ENCODE measurements at regions not wholly inside any gene's neighbourhood (a gene's known extent, or its start where the extent isn't known, plus 50 kb on each side); places are given as distances from the start of the nearest gene placed in this dataset.
"Not testable (repeated sequence)": the region's sequence is repeated elsewhere in the genome, so short reads cannot be mapped to it uniquely, and the experiment has no call there.

DNA sequence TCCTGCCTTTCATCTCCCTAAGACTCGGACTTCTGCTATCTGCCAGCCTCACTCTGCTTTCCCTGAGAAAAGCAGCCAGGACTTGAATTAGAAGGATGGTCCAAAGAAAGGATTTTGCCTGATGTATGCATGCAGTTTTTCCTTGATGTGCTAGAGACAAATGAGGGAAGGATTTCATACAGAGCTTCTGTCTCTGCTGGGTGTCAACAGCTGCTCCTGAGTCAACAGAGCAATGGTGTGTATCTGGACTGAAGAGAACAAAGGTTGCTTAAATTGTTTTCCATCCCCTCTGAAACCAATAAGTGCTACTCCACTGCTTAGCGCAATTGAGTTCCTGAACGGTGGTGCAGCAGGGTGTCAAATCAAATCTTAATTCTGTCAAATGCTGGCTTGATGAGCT lies 680.6 kb upstream of the C16orf82 start:
- no peak for DNase-seq (ENCODE audit: low read depth in 2 of 2)

DNA sequence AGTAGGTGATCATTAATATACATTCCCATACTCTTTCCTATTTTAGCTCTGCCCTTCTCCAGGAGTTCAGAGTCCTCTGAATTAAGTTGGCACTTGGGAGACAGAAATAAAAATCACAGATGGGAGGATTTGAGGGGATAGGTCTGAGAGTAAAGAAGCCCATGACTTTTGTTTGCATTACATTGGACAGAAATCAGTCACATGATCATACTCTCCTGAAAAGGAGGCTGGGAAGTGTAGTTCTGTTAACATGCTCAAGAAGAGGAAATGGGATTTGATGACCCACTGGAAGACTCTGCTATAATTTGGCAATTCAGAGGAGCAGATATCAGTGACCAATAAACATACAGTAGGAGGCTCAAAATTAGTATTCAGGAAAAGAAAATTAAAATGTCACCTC lies 674.9 kb upstream of the C16orf82 start:
- no peak for DNase-seq (ENCODE audit: low read depth in 2 of 2)

GRCh38 chr16:26394409-26394808 lies 672.3 kb upstream of the C16orf82 start:
- no peak for DNase-seq (ENCODE audit: low read depth in 2 of 2)

GRCh38 chr16:26395700-26396099 lies 671.0 kb upstream of the C16orf82 start:
- DNase-seq (ENCODE audit: low read depth in 2 of 2): no peak

- no peak for DNase-seq (ENCODE audit: low read depth in 2 of 2)
These were observed 670.1 kb upstream of the C16orf82 start for GRCh38 chr16:26396511-26397235.

GRCh38 chr16:26413780-26414179 lies 652.9 kb upstream of the C16orf82 start:
- DNase-seq (ENCODE audit: low read depth in 2 of 2): no peak

DNA sequence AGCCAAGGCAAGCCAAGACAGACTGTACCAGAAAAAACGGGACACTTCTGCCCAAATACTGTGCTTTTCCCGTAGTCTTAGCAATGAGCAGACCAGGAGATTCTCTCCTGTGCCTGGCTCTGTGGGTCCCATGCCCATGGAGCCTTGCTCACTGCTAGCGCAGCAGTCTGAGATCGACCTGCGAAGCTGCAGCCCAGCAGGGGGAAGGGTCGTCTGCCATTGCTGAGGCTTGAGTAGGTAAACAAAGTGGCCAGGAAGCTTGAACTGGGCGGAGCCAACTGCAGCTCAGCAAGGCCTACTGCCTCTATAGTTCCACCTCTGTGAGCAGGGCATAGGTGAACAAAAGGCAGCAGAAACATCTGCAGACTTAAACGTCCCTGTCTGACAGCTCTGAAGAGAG lies 647.3 kb upstream of the C16orf82 start:
- not testable (repeated sequence) for DNase-seq (ENCODE audit: low read depth in 2 of 2)

- DNase-seq (ENCODE audit: low read depth in 2 of 2): no peak
These were observed 636.1 kb upstream of the C16orf82 start for GRCh38 chr16:26430618-26431017.

DNA sequence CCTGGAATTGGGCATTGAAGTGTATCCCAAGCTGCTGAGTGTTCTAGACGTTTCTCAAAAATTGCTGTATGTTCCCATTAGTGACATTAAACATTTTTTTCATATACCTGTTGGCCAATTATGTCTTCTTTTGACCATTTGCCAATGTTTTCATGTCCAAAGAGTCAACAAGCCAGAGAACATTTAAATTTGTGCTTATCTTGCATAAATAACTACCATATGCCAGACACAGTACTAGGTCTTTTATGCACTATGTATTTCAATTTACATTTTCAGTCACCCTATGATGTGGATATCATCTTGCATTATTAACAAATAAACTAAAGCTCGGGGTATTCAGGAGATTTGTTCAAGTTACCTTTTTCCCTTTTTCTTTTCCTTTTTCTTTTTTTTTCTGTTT lies 632.9 kb upstream of the C16orf82 start:
- DNase-seq (ENCODE audit: low read depth in 2 of 2): no peak

- no peak for DNase-seq (ENCODE audit: low read depth in 2 of 2)
These were observed 625.5 kb upstream of the C16orf82 start for GRCh38 chr16:26441178-26441577.

DNA sequence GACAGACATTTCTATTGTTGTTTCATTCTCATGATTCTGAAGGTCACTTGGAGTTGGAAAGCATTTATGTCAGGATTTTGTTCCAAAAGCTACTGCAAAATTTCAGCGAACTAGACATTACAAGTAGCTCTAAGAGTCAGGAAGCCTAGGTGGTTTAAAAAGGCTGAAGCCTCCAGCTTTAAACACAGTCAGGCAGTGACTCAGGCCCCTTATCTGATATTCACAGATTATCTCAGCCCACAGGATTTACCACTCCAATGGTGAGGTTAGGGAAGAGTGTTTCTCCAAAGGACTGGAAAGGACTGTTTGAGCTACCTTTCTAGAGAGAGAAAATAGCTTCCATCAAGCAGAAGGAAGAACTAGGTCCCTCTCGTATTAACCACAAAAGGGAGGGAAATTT lies 624.4 kb upstream of the C16orf82 start:
- DNase-seq (ENCODE audit: low read depth in 2 of 2): no peak

DNA sequence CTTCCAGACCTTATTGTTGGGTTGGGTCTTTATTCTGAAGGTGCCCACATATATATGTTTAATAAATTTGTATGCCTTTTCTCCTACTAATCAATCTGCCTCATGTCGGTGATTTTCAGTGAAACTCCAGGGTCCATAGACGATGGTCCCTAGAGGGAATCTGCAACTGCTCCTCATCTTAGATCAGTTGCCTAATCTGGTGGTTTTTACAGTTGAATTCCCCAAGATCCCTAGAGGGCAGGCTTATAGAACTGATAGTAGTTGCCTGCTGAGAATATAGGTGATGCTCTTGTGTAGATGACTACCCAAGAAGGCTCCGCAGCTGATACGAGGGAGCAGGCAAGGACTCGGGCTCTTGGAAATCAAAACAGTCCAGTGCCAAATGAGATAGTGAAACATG lies 619.2 kb upstream of the C16orf82 start:
- DNase-seq (ENCODE audit: low read depth in 2 of 2): no peak

DNA sequence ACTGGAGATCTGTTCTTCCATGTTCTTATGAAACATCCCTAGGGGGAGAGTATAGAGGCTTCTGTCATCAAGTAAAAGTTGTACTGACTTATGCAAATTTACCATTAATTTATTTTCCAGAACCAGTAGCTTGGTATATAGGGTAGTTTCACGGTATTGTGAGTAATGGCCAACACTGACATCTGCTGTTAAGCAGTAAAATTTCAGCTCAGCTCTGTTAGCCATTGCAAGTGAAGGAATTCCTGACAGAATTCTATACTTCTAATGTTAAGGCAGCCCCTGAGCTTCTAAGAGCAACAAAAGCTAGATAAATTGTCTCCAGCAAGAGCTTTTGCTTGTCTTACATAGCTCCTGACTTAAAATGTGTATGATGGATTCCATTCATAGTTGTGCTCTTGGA lies 613.5 kb upstream of the C16orf82 start:
- DNase-seq (ENCODE audit: low read depth in 2 of 2): no peak

- DNase-seq (ENCODE audit: low read depth in 2 of 2): no peak
These were observed 612.6 kb upstream of the C16orf82 start for GRCh38 chr16:26454102-26454501.

- no peak for DNase-seq (ENCODE audit: low read depth in 2 of 2)
These were observed 610.7 kb upstream of the C16orf82 start for GRCh38 chr16:26456074-26456473.

GRCh38 chr16:26457095-26457494 lies 609.6 kb upstream of the C16orf82 start:
- no peak for DNase-seq (ENCODE audit: low read depth in 2 of 2)

- DNase-seq (ENCODE audit: low read depth in 2 of 2): no peak
These were observed 608.8 kb upstream of the C16orf82 start for GRCh38 chr16:26457882-26458281.

DNA sequence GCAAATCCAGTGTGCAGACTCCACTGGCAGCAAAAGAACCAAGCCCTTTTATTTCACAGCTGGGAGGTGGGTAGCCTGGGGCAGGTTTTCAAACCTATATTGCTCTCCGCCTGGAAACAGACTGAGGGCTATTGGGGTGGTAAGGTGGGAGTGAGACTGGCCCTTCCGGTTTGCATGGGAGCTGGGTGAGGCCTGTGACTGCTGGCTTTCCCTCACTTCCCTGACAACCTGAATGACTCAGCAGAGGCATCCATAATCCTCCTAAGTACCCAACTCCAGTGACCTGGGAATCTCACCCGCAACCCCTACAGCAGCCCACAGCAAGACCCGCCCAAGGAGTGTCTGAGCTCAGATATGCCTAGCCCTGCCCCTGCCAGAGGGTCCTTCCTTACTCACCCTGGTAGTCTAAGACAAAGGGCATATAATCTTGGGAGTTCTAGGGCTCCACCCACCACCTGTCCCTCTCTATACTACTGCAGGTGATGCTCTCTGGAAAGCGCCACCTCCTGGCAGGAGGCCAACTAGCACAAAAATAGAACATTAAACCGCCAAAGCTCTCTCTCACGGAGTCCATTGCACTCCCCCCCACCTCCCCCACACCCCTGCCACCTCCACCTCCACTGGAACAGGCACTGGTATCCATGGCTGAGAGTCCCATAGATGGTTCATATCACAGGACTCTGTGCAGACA lies 602.0 kb upstream of the C16orf82 start:
- no peak for DNase-seq (ENCODE audit: low read depth in 2 of 2)

GRCh38 chr16:26474405-26474804 lies 592.3 kb upstream of the C16orf82 start:
- not testable (repeated sequence) for DNase-seq (ENCODE audit: low read depth in 2 of 2)

- DNase-seq (ENCODE audit: low read depth in 2 of 2): no peak
These were observed 591.1 kb upstream of the C16orf82 start for GRCh38 chr16:26475596-26475995.

GRCh38 chr16:26491101-26491670 lies 575.5 kb upstream of the C16orf82 start:
- no peak for DNase-seq (ENCODE audit: low read depth in 2 of 2)

DNA sequence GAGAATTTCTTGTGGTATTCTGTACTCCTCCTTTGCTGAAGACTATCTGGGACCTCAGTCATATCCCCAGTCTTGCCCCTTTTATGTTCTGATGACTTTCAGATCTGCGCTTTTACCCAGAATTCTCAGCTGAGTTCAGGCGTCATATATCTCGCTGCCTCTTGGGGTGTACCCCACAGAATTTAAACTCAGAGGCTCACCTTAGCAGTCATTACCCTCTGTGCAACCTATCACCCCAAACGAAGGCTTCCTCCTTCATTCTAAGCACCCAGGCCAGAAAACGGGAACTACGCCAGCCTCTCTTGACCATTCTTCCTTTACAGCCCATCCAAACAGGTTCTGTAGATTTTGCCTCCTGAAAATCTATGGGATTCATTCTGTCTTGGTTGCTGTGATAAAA lies 574.8 kb upstream of the C16orf82 start:
- no peak for DNase-seq (ENCODE audit: low read depth in 2 of 2)

GRCh38 chr16:26493751-26494150 lies 573.0 kb upstream of the C16orf82 start:
- DNase-seq (ENCODE audit: low read depth in 2 of 2): no peak

Data from stimulated activated CD4-positive, alpha-beta T cell treated with anti-CD3 and anti-CD28 coated beads, Interleukin-4, amount 100 ng/mL, for 48 hours (primary cell).